GM23338 (cell line): ENCODE measurements at regions not wholly inside any gene's neighbourhood (a gene's known extent, or its start where the extent isn't known, plus 50 kb on each side); places are given as distances from the start of the nearest gene placed in this dataset.

ENCODE experiments used
- CTCF ChIP-seq, 2 experiments: fragments of 200-600 bp in 1 of 2; sonication (generic) in 1 of 2; conservative IDR thresholded peaks; 2 replicates each; pipeline versions ENCODE4 v1.5.1 to v1.6.1; 2016 to 2017; ENCODE audit warnings: antibody characterized with exemption in 2 of 2, low read depth in 2 of 2, mild to moderate bottlenecking in 2 of 2, moderate library complexity in 1 of 2
- EZH2 ChIP-seq: fragments of 200-600 bp; sonication (generic); IDR thresholded peaks from one replicate; pipeline ENCODE4 v1.8.0; 2017; ENCODE audit warnings: antibody characterized with exemption, mild to moderate bottlenecking, low read depth; ENCODE audit not compliant: unreplicated experiment

GRCh38 chr12:97910559-97910958, 448.0 kb downstream of the RMST start:
- TF ChIP-seq CTCF (conservative IDR thresholded peaks at IDR 0.05; ENCODE audit: low read depth in 2 of 2) (no peak), EZH2 (no peak)
